NOMO-1 treated with DMSO at 0.1 percent for 48 hours (cell line): ENCODE measurements at regions not wholly inside any gene's neighbourhood (a gene's known extent, or its start where the extent isn't known, plus 50 kb on each side); places are given as distances from the start of the nearest gene placed in this dataset.
"Not testable (repeated sequence)": the region's sequence is repeated elsewhere in the genome, so short reads cannot be mapped to it uniquely, and the experiment has no call there.

ENCODE experiments used
- DNase-seq: peaks from one replicate; lab custom pipeline; 2025; ENCODE audit not compliant: unreplicated experiment; lab: John Stamatoyannopoulos, UW

DNA sequence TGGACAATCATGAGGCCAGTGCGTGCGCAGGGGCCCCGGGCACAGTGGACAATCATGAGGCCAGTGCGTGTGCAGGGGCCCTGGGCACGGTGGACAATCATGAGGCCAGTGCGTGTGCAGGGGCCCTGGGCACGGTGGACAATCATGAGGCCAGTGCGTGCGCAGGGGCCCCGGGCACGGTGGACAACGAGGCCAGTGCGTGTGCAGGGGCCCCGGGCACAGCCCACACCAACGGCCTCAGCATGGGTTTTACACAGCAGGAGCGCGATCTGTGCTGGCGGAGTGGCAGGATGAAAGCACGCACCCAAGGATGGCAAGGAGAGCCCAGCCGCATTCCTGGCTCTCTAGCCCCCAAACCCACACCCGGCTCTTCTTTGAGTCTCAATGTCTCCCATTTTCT, 78.8 kb downstream of the RFLNA start:
- DNase-seq = not testable (repeated sequence)

DNA sequence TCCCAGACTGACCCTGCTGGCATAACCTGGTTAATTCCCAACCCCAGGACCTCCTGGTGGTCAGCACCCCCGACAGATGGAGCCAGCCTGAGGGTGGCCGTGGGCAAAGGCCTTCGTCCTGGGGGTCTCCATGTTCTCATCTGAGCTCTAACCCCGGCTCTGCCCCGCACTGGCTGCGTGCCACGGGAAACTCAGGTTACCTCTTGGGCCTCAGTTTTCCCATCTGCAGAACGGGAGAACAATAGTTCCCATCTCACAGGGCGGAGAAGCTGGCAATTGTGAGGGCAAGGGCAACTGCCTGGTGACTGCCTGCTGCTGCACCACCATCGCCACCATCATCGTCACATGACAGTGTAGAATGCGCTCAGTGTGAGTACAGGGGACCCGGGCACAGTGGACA, 77.9 kb downstream of the RFLNA start:
- DNase-seq = no peak

DNA sequence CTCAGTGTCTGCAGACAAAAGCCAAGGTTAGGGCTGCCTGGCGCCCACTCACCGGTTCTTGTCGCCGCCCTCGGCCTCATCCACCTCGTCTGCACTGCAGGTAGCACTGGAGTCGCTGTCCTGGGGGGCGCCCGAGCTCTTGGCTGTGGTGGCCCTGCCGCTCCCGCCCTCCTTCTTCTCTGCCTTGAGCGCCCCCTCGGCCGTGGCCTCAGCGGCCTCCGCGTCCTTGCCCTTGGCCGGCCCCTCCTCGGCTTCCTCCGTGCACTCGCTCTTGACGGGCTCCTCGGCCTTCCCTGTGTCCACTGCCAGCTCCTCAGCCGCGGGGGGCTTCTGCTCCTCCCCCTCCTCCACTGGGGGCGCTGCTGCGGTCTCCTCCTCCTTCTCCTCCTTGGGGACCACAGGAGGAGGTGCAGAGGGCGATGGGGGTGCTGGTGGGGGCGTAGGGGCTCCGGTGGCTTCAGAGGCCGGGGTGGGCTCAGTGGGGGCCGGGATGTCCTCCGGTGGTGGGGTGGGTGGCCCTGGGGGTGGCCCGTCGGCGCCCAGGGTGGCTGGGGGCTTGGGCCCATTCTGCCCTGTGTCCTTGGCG, 77.2 kb downstream of the RFLNA start:
- DNase-seq = no peak

DNA sequence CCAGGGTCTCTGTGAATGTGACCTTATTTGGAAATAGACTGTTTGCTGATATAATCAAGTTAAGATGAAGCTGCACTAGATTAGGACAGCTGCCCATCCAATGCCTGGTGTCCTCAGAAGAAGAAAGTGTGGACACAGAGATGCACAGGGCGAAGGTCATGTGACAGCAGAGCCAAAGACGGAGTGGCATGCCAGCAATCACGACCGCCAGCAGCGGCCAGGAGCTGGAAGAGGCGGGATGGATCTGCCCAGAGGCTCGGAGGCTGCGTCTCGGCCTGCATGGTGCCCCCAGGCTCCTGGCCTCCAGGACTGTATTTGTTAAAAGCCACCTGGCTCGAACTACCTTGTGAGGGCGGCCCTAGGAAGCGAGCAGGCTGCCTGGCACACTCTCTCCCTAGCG, 76.5 kb downstream of the RFLNA start:
- DNase-seq = no peak

DNA sequence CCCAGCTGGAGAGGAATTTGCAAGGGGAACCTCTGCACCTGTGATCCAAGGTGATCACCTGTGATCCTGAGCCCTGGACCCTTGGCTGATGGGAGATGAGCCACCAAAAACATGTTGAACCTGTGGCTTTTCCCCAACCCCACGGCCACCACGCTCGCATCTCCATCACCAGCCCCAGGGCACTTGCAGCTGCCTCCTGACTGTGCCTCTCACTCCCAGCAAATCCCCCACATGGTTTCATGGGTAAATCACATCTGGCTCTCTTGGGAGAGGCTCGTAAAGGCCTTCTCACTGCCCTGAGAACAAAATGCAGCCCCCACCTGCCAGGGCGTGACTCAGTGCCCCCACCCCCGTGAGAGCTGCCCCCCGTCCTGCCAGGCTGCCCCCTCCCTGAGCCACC, 76.0 kb downstream of the RFLNA start:
- no peak for DNase-seq

DNA sequence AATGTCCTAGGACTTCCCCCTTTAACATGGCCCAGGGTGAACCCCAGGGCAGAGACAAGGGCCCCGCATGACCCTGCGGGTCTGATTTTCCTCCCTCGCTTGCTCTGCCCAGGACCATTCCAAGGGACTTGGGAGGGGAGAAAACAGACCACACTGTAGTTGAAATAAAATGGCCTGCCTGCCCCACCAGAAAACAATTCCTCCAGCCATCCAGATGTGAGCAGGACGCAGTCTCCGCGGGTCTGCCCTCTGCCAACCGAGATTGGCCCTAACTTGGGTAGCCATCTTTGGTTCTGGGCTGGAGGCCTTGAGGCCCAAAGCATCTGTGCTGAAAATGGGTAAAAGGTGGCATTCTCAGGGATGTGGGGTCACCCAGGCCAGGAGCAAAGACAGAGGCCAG, 75.5 kb downstream of the RFLNA start:
- no peak for DNase-seq

DNA sequence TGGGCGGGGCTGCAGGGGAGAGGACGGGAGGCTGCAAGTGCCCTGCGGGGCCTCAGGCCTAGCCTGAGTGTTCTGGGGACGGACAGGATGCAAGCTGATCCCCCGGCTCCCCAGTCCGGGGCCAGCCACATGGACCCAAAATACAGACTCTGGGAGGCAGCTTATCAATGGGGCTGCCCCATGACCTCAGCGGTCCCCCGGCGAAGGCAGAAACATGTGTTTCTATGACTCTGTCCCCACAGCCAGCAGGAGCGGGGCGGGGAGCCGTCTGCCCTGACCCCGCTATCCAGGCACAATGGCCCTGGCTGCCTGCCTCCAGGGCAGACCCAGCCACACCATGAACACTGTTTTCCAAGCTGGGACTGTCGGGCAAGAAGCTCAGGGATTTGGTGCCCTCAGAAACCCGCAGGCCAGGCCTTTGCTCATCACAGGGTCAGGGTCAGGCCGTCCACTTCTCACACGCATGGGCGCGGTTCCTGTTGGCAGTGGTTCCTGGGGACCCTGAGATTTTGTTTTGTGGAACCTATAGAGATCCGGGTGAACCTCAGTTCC, 75.0 kb downstream of the RFLNA start:
- DNase-seq = no peak

DNA sequence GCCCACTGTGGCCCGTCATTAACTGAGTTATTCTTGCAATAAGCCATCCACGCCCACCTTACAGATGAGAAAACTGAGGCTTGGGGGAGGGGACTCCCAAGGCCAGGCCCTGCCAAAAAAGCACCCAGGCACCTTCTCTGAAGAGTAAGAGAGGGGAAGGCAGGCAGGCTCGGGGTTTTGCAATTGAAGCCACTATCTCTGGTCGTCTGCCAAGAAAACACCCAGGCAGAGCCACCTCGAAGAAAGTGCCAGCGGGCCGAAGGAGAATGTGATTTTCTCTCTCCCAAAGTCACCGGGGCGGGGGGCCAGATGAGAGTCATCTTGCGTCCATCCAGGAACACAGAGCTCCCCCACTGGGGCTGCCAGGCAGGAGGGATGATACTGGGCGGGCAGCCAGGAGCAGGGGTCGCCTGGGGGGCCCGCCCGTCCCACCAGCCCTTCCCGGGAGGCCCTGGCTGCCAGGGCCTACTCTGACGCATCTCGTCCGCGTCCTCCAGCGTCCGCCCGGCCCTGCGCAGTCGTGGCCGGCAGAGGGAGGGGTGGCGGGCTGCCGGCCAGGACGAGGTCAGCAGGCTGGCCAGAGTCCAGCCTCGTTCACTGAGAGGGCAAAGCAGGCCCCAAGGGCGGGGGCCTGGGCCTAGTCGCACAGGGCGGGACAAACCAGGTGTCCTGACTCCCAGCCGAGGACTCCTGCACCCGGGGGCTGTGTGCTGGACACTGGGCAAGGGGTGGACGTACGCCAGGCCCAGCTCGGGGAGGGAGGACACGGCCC, 74.3 kb downstream of the RFLNA start:
- DNase-seq = no peak

DNA sequence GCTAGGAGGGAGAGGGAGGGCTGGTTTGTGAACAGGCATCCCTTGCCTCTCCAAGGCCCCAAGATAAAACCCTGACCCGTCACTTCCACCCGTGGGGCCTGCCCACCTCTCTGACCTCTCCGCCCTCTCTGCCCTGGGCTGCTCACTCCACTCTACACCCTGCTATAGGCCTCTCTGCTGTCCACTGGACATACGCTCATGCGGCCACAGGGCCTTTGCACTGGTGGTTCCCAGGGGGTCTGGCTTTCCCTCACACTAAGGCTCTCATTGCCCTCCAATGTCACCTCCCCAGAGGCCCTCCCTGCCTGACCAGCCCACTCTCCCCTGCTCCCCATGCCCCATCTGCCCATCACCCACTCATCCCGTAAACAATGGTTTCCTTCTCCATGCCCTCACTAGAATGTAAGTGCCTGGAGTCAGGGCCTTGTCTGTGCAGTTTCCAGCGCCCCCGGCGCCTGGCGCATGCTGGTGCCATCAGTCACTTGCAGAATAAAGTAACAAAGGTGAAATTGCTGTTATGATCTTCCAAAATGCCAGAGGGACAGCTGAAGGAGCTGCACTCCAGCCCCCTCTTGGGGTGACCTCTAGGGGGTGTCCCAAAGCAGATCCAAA, 73.6 kb downstream of the RFLNA start:
- no peak for DNase-seq

DNA sequence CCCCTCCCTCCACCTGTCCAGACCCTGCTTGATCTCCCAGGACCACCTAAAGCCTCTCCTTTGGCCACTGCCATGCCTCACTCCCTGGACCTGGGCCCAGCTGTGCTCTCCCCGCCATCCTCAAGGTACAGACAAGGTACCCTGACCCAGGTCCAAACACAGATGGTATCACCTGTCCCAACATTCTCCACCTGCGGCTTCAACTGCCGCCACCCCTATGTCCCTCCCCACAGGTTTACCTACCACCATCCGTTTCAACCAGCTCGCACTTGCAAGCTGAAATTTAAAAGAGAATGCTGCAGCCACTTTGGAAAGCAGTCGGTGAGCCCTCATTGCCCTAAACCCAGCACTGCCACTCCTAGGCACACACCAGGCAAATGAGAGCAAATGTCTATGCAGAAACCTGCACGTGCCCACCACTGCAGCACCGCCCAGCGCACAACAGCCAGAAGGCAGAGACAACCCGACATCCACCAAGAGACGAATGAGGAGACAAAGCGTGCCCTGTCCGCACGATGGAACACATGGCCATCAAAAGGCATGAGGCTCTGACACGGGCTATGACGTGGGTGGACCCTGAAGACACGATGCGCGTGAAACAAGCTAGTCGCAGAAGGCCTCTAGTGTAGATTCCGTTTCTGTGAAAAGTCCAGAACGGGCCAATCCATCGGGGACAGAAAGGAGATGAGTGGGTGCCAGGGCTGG, 71.0 kb downstream of the RFLNA start:
- DNase-seq = no peak
